ENCODE measurements at regions not wholly inside any gene's neighbourhood (a gene's known extent, or its start where the extent isn't known, plus 50 kb on each side); places are given as distances from the start of the nearest gene placed in this dataset.

GRCh38 chr11:29876192-29876591 lies 140.6 kb downstream of the KCNA4 start (continued):
- TF ChIP-seq REST (tag by site-specific recombination; IDR thresholded peaks at IDR 0.05) (no peak), ZNF23 (tag by site-specific recombination; IDR thresholded peaks at IDR 0.05; ENCODE audit: borderline replicate concordance) (no peak)
- TF ChIP-seq, protein P1, sequence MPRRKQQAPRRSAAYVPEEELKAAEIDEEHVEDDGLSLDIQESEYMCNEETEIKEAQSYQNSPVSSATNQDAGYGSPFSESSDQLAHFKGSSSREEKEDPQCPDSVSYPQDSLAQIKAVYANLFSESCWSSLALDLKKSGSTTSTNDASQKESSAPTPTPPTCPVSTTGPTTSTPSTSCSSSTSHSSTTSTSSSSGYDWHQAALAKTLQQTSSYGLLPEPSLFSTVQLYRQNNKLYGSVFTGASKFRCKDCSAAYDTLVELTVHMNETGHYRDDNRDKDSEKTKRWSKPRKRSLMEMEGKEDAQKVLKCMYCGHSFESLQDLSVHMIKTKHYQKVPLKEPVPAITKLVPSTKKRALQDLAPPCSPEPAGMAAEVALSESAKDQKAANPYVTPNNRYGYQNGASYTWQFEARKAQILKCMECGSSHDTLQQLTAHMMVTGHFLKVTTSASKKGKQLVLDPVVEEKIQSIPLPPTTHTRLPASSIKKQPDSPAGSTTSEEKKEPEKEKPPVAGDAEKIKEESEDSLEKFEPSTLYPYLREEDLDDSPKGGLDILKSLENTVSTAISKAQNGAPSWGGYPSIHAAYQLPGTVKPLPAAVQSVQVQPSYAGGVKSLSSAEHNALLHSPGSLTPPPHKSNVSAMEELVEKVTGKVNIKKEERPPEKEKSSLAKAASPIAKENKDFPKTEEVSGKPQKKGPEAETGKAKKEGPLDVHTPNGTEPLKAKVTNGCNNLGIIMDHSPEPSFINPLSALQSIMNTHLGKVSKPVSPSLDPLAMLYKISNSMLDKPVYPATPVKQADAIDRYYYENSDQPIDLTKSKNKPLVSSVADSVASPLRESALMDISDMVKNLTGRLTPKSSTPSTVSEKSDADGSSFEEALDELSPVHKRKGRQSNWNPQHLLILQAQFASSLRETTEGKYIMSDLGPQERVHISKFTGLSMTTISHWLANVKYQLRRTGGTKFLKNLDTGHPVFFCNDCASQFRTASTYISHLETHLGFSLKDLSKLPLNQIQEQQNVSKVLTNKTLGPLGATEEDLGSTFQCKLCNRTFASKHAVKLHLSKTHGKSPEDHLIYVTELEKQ (tag by site-specific recombination; IDR thresholded peaks at IDR 0.05; ENCODE audit: borderline replicate concordance), result no peak

- no peaks in the 10 kb centered on the region for H3K36me3 ChIP-seq (ENCODE audit: control insufficient read depth in 2 of 2, insufficient read depth in 1 of 2, low read length in 2 of 2)
- no peaks in the 10 kb centered on the region for H3K4me1 ChIP-seq (ENCODE audit: control insufficient read depth, insufficient read depth, low read length)
- TF ChIP-seq ZNF692 (tag by site-specific recombination; IDR thresholded peaks at IDR 0.05), result no peak
- ChIA-PET CTCF (interaction anchor here (0.6 kb wide), 1 partner anchor 1439 kb away, joined by 4 read pairs; no protein-coding TSS in a partner anchor), POLR2A (no interaction called here)
- H3K4me3 ChIP-seq (ENCODE audit: low read depth, low read length), result no peak overlapping the region
- no peak overlapping the region for H3K27ac ChIP-seq (ENCODE audit: extremely low read depth, low read depth, low read length)
- no peaks in the 10 kb centered on the region for H3K9me3 ChIP-seq (ENCODE audit: control insufficient read depth, insufficient read depth, low read depth, low read length)
Measured at GRCh38 chr11:29847219-29847618, 169.6 kb downstream of the KCNA4 start.

GRCh38 chr11:29844701-29845379 lies 172.0 kb downstream of the KCNA4 start:
- no peaks in the 10 kb centered on the region for H3K4me1 ChIP-seq (ENCODE audit: control insufficient read depth, insufficient read depth, low read length)
- ChIA-PET POLR2A (no interaction called here), CTCF (no interaction called here)
- no peaks in the 10 kb centered on the region for H3K9me3 ChIP-seq (ENCODE audit: control insufficient read depth, insufficient read depth, low read depth, low read length)
- H3K4me3 ChIP-seq (ENCODE audit: low read depth, low read length), result no peak overlapping the region
- no peak overlapping the region for H3K27ac ChIP-seq (ENCODE audit: extremely low read depth, low read depth, low read length)
- no peaks in the 10 kb centered on the region for H3K36me3 ChIP-seq (ENCODE audit: control insufficient read depth in 2 of 2, insufficient read depth in 1 of 2, low read length in 2 of 2)
- no peak for TF ChIP-seq ZNF274 (IDR thresholded peaks at IDR 0.05; ENCODE audit: low read length)
- TF ChIP-seq ZNF274 (tag by site-specific recombination; IDR thresholded peaks at IDR 0.05; ENCODE audit: borderline replicate concordance), result no peak
- TF ChIP-seq ZNF416 (tag by site-specific recombination; IDR thresholded peaks at IDR 0.05), result no peak
- no peak for TF ChIP-seq PATZ1 (tag by site-specific recombination; IDR thresholded peaks at IDR 0.05)
- TF ChIP-seq ZNF777 (tag by site-specific recombination; IDR thresholded peaks at IDR 0.05; ENCODE audit: borderline replicate concordance), result no peak
- TF ChIP-seq ZNF26 (tag by site-specific recombination; IDR thresholded peaks at IDR 0.05), result no peak
- no peak for TF ChIP-seq ZNF843 (tag by site-specific recombination; IDR thresholded peaks at IDR 0.05)
- TF ChIP-seq, protein P2, sequence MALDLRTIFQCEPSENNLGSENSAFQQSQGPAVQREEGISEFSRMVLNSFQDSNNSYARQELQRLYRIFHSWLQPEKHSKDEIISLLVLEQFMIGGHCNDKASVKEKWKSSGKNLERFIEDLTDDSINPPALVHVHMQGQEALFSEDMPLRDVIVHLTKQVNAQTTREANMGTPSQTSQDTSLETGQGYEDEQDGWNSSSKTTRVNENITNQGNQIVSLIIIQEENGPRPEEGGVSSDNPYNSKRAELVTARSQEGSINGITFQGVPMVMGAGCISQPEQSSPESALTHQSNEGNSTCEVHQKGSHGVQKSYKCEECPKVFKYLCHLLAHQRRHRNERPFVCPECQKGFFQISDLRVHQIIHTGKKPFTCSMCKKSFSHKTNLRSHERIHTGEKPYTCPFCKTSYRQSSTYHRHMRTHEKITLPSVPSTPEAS (tag by site-specific recombination; IDR thresholded peaks at IDR 0.05), result no peak
- TF ChIP-seq ZNF707 (tag by site-specific recombination; IDR thresholded peaks at IDR 0.05), result no peak
- TF ChIP-seq ZSCAN18 (tag by site-specific recombination; IDR thresholded peaks at IDR 0.05), result no peak
- no peak for TF ChIP-seq ZNF223 (tag by site-specific recombination; IDR thresholded peaks at IDR 0.05)
